Mucosa of stomach (tissue), 1 donor: ENCODE measurements at regions not wholly inside any gene's neighbourhood (a gene's known extent, or its start where the extent isn't known, plus 50 kb on each side); places are given as distances from the start of the nearest gene placed in this dataset.

Experiments used
- H3K27me3 ChIP-seq: one replicate; pipeline ENCODE4 v1.7.0; 2013; ENCODE audit warnings: mild to moderate bottlenecking, low read length; ENCODE audit not compliant: control insufficient read depth, insufficient read depth
- H3K36me3 ChIP-seq: one replicate; pipeline ENCODE4 v1.7.0; 2013; ENCODE audit warnings: low read length; ENCODE audit not compliant: control insufficient read depth, insufficient read depth
- H3K4me1 ChIP-seq: one replicate; pipeline ENCODE4 v1.7.0; 2013; ENCODE audit warnings: mild to moderate bottlenecking, low read length; ENCODE audit not compliant: control insufficient read depth, insufficient read depth
- H3K4me3 ChIP-seq: one replicate; pipeline ENCODE4 v1.7.0; 2013; ENCODE audit warnings: low read length
- H3K9ac ChIP-seq: one replicate; pipeline ENCODE4 v1.7.0; 2013; ENCODE audit warnings: mild to moderate bottlenecking, low read length, moderate library complexity
- H3K9me3 ChIP-seq: one replicate; pipeline ENCODE4 v1.7.0; 2013; ENCODE audit warnings: mild to moderate bottlenecking, low read length, moderate library complexity; ENCODE audit not compliant: control insufficient read depth
- donor health status: Pancreatic carcinoma.

GRCh38 chr4:175953960-175954521 is 111.6 kb upstream of the WDR17 start:
- Histone ChIP-seq H3K36me3 (no peaks in the 10 kb centered on the region), H3K4me3 (no peak overlapping the region), H3K27me3 (no peaks in the 10 kb centered on the region), H3K9ac (no peak overlapping the region), H3K4me1 (peaks cover 12% of the 10 kb centered on the region), H3K9me3 (no peaks in the 10 kb centered on the region)

GRCh38 chr4:175954685-175955084 is 111.0 kb upstream of the WDR17 start:
- Histone ChIP-seq H3K9me3 (no peaks in the 10 kb centered on the region), H3K4me3 (no peak overlapping the region), H3K36me3 (no peaks in the 10 kb centered on the region), H3K4me1 (peaks cover 12% of the 10 kb centered on the region), H3K9ac (no peak overlapping the region), H3K27me3 (no peaks in the 10 kb centered on the region)

- no peak overlapping the region for H3K9ac ChIP-seq
- no peaks in the 10 kb centered on the region for H3K27me3 ChIP-seq
- H3K4me1 ChIP-seq, result no peaks in the 10 kb centered on the region
These were observed 104.0 kb upstream of the WDR17 start for GRCh38 chr4:175961604-175962003.

GRCh38 chr4:175970072-175970471 is 95.6 kb upstream of the WDR17 start:
- no peaks in the 10 kb centered on the region for H3K36me3 ChIP-seq
- H3K9me3 ChIP-seq, result no peaks in the 10 kb centered on the region
- H3K9ac ChIP-seq, result no peak overlapping the region
- H3K4me3 ChIP-seq, result no peak overlapping the region
- no peaks in the 10 kb centered on the region for H3K4me1 ChIP-seq
- H3K27me3 ChIP-seq, result no peaks in the 10 kb centered on the region

More at GRCh38 chr4:175961604-175962003, 104.0 kb upstream of the WDR17 start:
- Histone ChIP-seq H3K4me3 (no peak overlapping the region), H3K36me3 (no peaks in the 10 kb centered on the region), H3K9me3 (no peaks in the 10 kb centered on the region)

- H3K27me3 ChIP-seq, result no peaks in the 10 kb centered on the region
- no peak overlapping the region for H3K4me3 ChIP-seq
- no peaks in the 10 kb centered on the region for H3K36me3 ChIP-seq
- no peaks in the 10 kb centered on the region for H3K9me3 ChIP-seq
- H3K4me1 ChIP-seq, result no peaks in the 10 kb centered on the region
- H3K9ac ChIP-seq, result no peak overlapping the region
These were observed 94.9 kb upstream of the WDR17 start for GRCh38 chr4:175970724-175971123.

- H3K9ac ChIP-seq, result no peak overlapping the region
- H3K4me3 ChIP-seq, result no peak overlapping the region
- H3K9me3 ChIP-seq, result no peaks in the 10 kb centered on the region
- H3K27me3 ChIP-seq, result no peaks in the 10 kb centered on the region
- H3K4me1 ChIP-seq, result no peaks in the 10 kb centered on the region
- no peaks in the 10 kb centered on the region for H3K36me3 ChIP-seq
These were observed 94.1 kb upstream of the WDR17 start for GRCh38 chr4:175971388-175972179.

GRCh38 chr4:175973027-175973923 is 92.4 kb upstream of the WDR17 start:
- Histone ChIP-seq H3K9me3 (no peaks in the 10 kb centered on the region), H3K9ac (no peak overlapping the region), H3K27me3 (no peaks in the 10 kb centered on the region), H3K4me1 (no peaks in the 10 kb centered on the region), H3K4me3 (no peak overlapping the region), H3K36me3 (no peaks in the 10 kb centered on the region)

GRCh38 chr4:175983636-175984035 is 82.0 kb upstream of the WDR17 start:
- Histone ChIP-seq H3K9ac (no peak overlapping the region), H3K27me3 (no peaks in the 10 kb centered on the region), H3K36me3 (no peaks in the 10 kb centered on the region), H3K4me1 (no peaks in the 10 kb centered on the region), H3K9me3 (no peaks in the 10 kb centered on the region), H3K4me3 (no peak overlapping the region)

GRCh38 chr4:175986668-175987067 is 79.0 kb upstream of the WDR17 start:
- Histone ChIP-seq H3K9ac (no peak overlapping the region), H3K9me3 (no peaks in the 10 kb centered on the region), H3K27me3 (no peaks in the 10 kb centered on the region), H3K4me3 (no peak overlapping the region), H3K4me1 (no peaks in the 10 kb centered on the region), H3K36me3 (no peaks in the 10 kb centered on the region)

GRCh38 chr4:175988511-175988910 is 77.1 kb upstream of the WDR17 start:
- H3K9me3 ChIP-seq, result no peaks in the 10 kb centered on the region
- no peak overlapping the region for H3K4me3 ChIP-seq
- H3K27me3 ChIP-seq, result no peaks in the 10 kb centered on the region
- no peaks in the 10 kb centered on the region for H3K36me3 ChIP-seq
- H3K9ac ChIP-seq, result no peak overlapping the region
- no peaks in the 10 kb centered on the region for H3K4me1 ChIP-seq

GRCh38 chr4:175996206-175996605 is 69.4 kb upstream of the WDR17 start:
- Histone ChIP-seq H3K36me3 (no peaks in the 10 kb centered on the region), H3K9me3 (no peaks in the 10 kb centered on the region), H3K4me3 (no peak overlapping the region), H3K4me1 (no peaks in the 10 kb centered on the region), H3K9ac (no peak overlapping the region), H3K27me3 (peaks cover 4% of the 10 kb centered on the region)

GRCh38 chr4:175997291-175997690 is 68.3 kb upstream of the WDR17 start:
- H3K36me3 ChIP-seq, result no peaks in the 10 kb centered on the region
- no peaks in the 10 kb centered on the region for H3K9me3 ChIP-seq
- no peak overlapping the region for H3K4me3 ChIP-seq
- H3K4me1 ChIP-seq, result no peaks in the 10 kb centered on the region
- no peak overlapping the region for H3K9ac ChIP-seq
- peaks cover 11% of the 10 kb centered on the region for H3K27me3 ChIP-seq
